ENCODE measurements at regions not wholly inside any gene's neighbourhood (a gene's known extent, or its start where the extent isn't known, plus 50 kb on each side); places are given as distances from the start of the nearest gene placed in this dataset.

GRCh38 chr1:56062625-56063024 is 516.7 kb downstream of the PLPP3 start:
- TF ChIP-seq CTCF (IDR thresholded peaks at IDR 0.05; ENCODE audit: insufficient read depth, low read length) (no peak), POLR2AphosphoS5 (IDR thresholded peaks at IDR 0.05; ENCODE audit: low read depth) (no peak), GABPA (IDR thresholded peaks at IDR 0.05; ENCODE audit: low read depth) (no peak), REST (IDR thresholded peaks at IDR 0.05; ENCODE audit: insufficient replicate concordance, low read depth) (no peak), SPI1 (IDR thresholded peaks at IDR 0.05; ENCODE audit: borderline replicate concordance, low read depth) (no peak)
